HS-27A (cell line): ENCODE measurements at regions not wholly inside any gene's neighbourhood (a gene's known extent, or its start where the extent isn't known, plus 50 kb on each side); places are given as distances from the start of the nearest gene placed in this dataset.

Experiments used
- DNase-seq: peaks from one replicate; pipeline ENCODE4 v3.0.0-alpha.2; 2012; ENCODE audit warnings: low read depth, missing footprints

- no peak for DNase-seq
These were observed 66.6 kb upstream of the CCN6 start for GRCh38 chr6:111987295-111987694.

- no peak for DNase-seq
These were observed 65.0 kb upstream of the CCN6 start for GRCh38 chr6:111988926-111989325.

GRCh38 chr6:111989743-111990142 is 64.2 kb upstream of the CCN6 start:
- no peak for DNase-seq

GRCh38 chr6:111990214-111990613 is 63.7 kb upstream of the CCN6 start:
- DNase-seq: no peak

- no peak for DNase-seq
These were observed 61.1 kb upstream of the CCN6 start for GRCh38 chr6:111992851-111993250.

- no peak for DNase-seq
These were observed 60.6 kb upstream of the CCN6 start for GRCh38 chr6:111993342-111993741.

GRCh38 chr6:111994791-111995190 is 59.1 kb upstream of the CCN6 start:
- no peak for DNase-seq

- peak; percentile 62 for DNase-seq
These were observed 58.5 kb upstream of the CCN6 start for GRCh38 chr6:111995404-111995803.

GRCh38 chr6:111996144-111996865 is 57.6 kb upstream of the CCN6 start:
- DNase-seq: no peak

GRCh38 chr6:111997078-111997852 is 56.6 kb upstream of the CCN6 start:
- peak; percentile 43 for DNase-seq

- no peak for DNase-seq
These were observed 56.1 kb upstream of the CCN6 start for GRCh38 chr6:111997853-111998208.

- no peak for DNase-seq
These were observed 51.6 kb upstream of the CCN6 start for GRCh38 chr6:112002307-112002706.
